ENCODE measurements at regions not wholly inside any gene's neighbourhood (a gene's known extent, or its start where the extent isn't known, plus 50 kb on each side); places are given as distances from the start of the nearest gene placed in this dataset.

GRCh38 chr14:66038212-66038611, 448.0 kb upstream of the CCDC196 start:
- WGBS, 2 experiments (ENCODE audit: extremely low coverage in 2 of 2, insufficient read length in 1 of 2), result 20% methylated on average over 1 of the region's 3 CpGs; no CpG with 5 or more reads in 1 of the 2 experiments

More at GRCh38 chr14:66038212-66038611, 448.0 kb upstream of the CCDC196 start:
- in situ Hi-C loops (cut with MboI; ENCODE audit: low sequenced_read_pairs), result no loop called here
- H2BK15ac ChIP-seq (ENCODE audit: low read depth, low read length), result no peak overlapping the region
- no peak overlapping the region for H2AK9ac ChIP-seq (replicated peaks; ENCODE audit: low read depth, low read length, poor library complexity)
- no peak overlapping the region for H2BK20ac ChIP-seq (ENCODE audit: low read depth, low read length)
- H2BK120ac ChIP-seq (ENCODE audit: low read depth, low read length), result no peak overlapping the region
- no peaks in the 10 kb centered on the region for H4K20me1 ChIP-seq (ENCODE audit: insufficient read depth, low read length)
- BruUV-seq (replicated peaks), result no TSS peak
- no peak overlapping the region for H4K91ac ChIP-seq (ENCODE audit: insufficient read depth, low read depth, low read length)
- H3K23ac ChIP-seq (ENCODE audit: low read depth, low read length), result no peak overlapping the region
- no peak overlapping the region for H3K4ac ChIP-seq (ENCODE audit: low read depth, low read length)
- DNase-seq (no peak), ATAC-seq (ENCODE audit: low read depth) (no peak)
- H3K14ac ChIP-seq (replicated peaks; ENCODE audit: low read depth, low read length), result no peak overlapping the region
- intact Hi-C loops (cut with micrococcal nuclease), result no loop called here
- no peak overlapping the region for H3K27ac ChIP-seq (ENCODE audit: insufficient read depth, low read length)
- no peak overlapping the region for H3K4me2 ChIP-seq (ENCODE audit: low read depth, low read length)
- no peak overlapping the region for H2AK5ac ChIP-seq (ENCODE audit: low read depth, low read length)
- H3K9me1 ChIP-seq (ENCODE audit: insufficient read depth, low read length), result no peaks in the 10 kb centered on the region
- no peak overlapping the region for H3K4me3 ChIP-seq (ENCODE audit: insufficient read depth, low read depth, low read length)
- no peaks in the 10 kb centered on the region for H3K27me3 ChIP-seq (ENCODE audit: control insufficient read depth, insufficient read depth, low read length)
- no peak overlapping the region for H2BK5ac ChIP-seq (ENCODE audit: low read depth, low read length, poor library complexity, severe bottlenecking)
- H3K9ac ChIP-seq (ENCODE audit: low read depth, low read length), result no peak overlapping the region
- no peak overlapping the region for H4K5ac ChIP-seq (ENCODE audit: low read depth, low read length)
- H3K56ac ChIP-seq (ENCODE audit: extremely low read depth, insufficient read depth, low read length), result no peak overlapping the region
- no peaks in the 10 kb centered on the region for H3K4me1 ChIP-seq (ENCODE audit: control insufficient read depth, insufficient read depth, low read length)
- ChIA-PET CTCF (no interaction called here), POLR2A (ENCODE audit: unreplicated experiment) (no interaction called here)
- no peaks in the 10 kb centered on the region for H3K79me1 ChIP-seq (ENCODE audit: low read depth in 1 of 2, low read length in 2 of 2)
- H4K8ac ChIP-seq (ENCODE audit: low read depth in 2 of 2, low read length in 2 of 2), result no peak overlapping the region
- no peak overlapping the region for H2AFZ ChIP-seq (replicated peaks; ENCODE audit: low read length, poor library complexity)
- dilution Hi-C loops (cut with HindIII; ENCODE audit: low sequenced_read_pairs, unreplicated experiment), result no loop called here
- H3K9me3 ChIP-seq (ENCODE audit: control insufficient read depth, insufficient read depth, low read length), result peaks cover 7% of the 10 kb centered on the region; the same call in 1 of the 2 replicates
- no peak overlapping the region for H3K18ac ChIP-seq (ENCODE audit: low read depth, low read length)
- H3K36me3 ChIP-seq (ENCODE audit: control insufficient read depth, insufficient read depth, low read length), result no peaks in the 10 kb centered on the region
- TF ChIP-seq FOS (IDR thresholded peaks at IDR 0.05; ENCODE audit: low read depth, low read length) (no peak), RCOR1 (IDR thresholded peaks at IDR 0.05; ENCODE audit: insufficient replicate concordance, low read length) (no peak), MAFK (IDR thresholded peaks at IDR 0.05; ENCODE audit: low read depth, low read length) (no peak), ELK1 (IDR thresholded peaks at IDR 0.05; ENCODE audit: borderline replicate concordance, low read depth, low read length) (no peak)
